Astrocyte (in vitro differentiated cells and primary cell): ENCODE measurements at regions not wholly inside any gene's neighbourhood (a gene's known extent, or its start where the extent isn't known, plus 50 kb on each side); places are given as distances from the start of the nearest gene placed in this dataset.

Source experiments
- EZH2 ChIP-seq: IDR thresholded peaks from 2 replicates; pipeline ENCODE4 v1.6.1; 2012; ENCODE audit warnings: mild to moderate bottlenecking, low read length, inconsistent platforms; ENCODE audit not compliant: insufficient read depth
- TF ChIP-seq, protein P1 (sequence below): IDR thresholded peaks from 2 replicates; pipeline ENCODE4 v1.5.1; 2011; ENCODE audit warnings: low read depth, mild to moderate bottlenecking, inconsistent platforms, low read length, moderate library complexity; ENCODE audit not compliant: insufficient read depth

GRCh38 chr2:176392744-176393414 is 123.6 kb downstream of the MTX2 start:
- TF ChIP-seq, protein P1, sequence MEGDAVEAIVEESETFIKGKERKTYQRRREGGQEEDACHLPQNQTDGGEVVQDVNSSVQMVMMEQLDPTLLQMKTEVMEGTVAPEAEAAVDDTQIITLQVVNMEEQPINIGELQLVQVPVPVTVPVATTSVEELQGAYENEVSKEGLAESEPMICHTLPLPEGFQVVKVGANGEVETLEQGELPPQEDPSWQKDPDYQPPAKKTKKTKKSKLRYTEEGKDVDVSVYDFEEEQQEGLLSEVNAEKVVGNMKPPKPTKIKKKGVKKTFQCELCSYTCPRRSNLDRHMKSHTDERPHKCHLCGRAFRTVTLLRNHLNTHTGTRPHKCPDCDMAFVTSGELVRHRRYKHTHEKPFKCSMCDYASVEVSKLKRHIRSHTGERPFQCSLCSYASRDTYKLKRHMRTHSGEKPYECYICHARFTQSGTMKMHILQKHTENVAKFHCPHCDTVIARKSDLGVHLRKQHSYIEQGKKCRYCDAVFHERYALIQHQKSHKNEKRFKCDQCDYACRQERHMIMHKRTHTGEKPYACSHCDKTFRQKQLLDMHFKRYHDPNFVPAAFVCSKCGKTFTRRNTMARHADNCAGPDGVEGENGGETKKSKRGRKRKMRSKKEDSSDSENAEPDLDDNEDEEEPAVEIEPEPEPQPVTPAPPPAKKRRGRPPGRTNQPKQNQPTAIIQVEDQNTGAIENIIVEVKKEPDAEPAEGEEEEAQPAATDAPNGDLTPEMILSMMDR, result no peak
- no peak for TF ChIP-seq EZH2
